HepG2 (cell line): ENCODE measurements at regions not wholly inside any gene's neighbourhood (a gene's known extent, or its start where the extent isn't known, plus 50 kb on each side); places are given as distances from the start of the nearest gene placed in this dataset.

ENCODE experiments used
- HNF4A ChIP-seq: sonication (generic); formaldehyde crosslinking; IDR thresholded peaks from 2 replicates; pipeline ENCODE4 v1.4.0; 2020; ENCODE audit warnings: missing genetic modification reagents
- MZF1 ChIP-seq: sonication (generic); formaldehyde crosslinking; IDR thresholded peaks from 2 replicates; pipeline ENCODE4 v1.8.1; 2023; ENCODE audit warnings: mild to moderate bottlenecking, missing genetic modification reagents, borderline replicate concordance

GRCh38 chr18:31218671-31219383 lies 56.2 kb upstream of the DSC1 start:
- TF ChIP-seq HNF4A (CRISPR knock-in tag), result no peak
- no peak for TF ChIP-seq MZF1 (CRISPR knock-in tag)
